GM12872 (cell line): ENCODE measurements at regions not wholly inside any gene's neighbourhood (a gene's known extent, or its start where the extent isn't known, plus 50 kb on each side); places are given as distances from the start of the nearest gene placed in this dataset.

Experiments used
- TF ChIP-seq, protein P1 (sequence below): IDR thresholded peaks from 3 replicates; pipeline ENCODE4 v1.5.1; 2011; ENCODE audit warnings: low read depth, mild to moderate bottlenecking, low read length, moderate library complexity; ENCODE audit not compliant: insufficient read depth

- TF ChIP-seq, protein P1, sequence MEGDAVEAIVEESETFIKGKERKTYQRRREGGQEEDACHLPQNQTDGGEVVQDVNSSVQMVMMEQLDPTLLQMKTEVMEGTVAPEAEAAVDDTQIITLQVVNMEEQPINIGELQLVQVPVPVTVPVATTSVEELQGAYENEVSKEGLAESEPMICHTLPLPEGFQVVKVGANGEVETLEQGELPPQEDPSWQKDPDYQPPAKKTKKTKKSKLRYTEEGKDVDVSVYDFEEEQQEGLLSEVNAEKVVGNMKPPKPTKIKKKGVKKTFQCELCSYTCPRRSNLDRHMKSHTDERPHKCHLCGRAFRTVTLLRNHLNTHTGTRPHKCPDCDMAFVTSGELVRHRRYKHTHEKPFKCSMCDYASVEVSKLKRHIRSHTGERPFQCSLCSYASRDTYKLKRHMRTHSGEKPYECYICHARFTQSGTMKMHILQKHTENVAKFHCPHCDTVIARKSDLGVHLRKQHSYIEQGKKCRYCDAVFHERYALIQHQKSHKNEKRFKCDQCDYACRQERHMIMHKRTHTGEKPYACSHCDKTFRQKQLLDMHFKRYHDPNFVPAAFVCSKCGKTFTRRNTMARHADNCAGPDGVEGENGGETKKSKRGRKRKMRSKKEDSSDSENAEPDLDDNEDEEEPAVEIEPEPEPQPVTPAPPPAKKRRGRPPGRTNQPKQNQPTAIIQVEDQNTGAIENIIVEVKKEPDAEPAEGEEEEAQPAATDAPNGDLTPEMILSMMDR = no peak
Measured at GRCh38 chr2:120631724-120632123, 103.9 kb upstream of the GLI2 start.

GRCh38 chr2:120632796-120633646 lies 102.6 kb upstream of the GLI2 start:
- TF ChIP-seq, protein P1 = no peak

DNA sequence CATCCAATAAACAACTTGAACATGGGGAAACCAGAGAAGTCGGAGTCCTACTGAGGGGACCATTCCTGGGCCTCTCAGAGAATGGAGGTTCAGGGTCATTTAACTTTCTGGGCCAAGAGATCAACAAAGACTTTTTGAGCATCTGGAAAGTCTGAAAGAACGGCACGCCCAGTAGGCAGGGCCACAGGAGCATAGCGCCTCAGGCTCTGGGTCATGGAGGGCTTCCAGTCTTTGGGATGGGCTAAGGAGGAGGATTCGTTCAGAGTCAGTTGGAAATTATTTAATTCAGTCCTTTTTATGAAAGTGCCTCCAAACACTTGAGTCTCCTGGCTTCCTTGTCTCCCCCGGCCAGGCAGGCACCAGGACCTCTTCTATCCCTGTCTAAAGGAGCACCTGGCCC lies 101.1 kb upstream of the GLI2 start:
- TF ChIP-seq, protein P1 = no peak

- TF ChIP-seq, protein P1 = no peak
Measured at GRCh38 chr2:120635146-120635545, 100.5 kb upstream of the GLI2 start.

- TF ChIP-seq, protein P1 = no peak
Measured at GRCh38 chr2:120637847-120638246, 97.8 kb upstream of the GLI2 start.

DNA sequence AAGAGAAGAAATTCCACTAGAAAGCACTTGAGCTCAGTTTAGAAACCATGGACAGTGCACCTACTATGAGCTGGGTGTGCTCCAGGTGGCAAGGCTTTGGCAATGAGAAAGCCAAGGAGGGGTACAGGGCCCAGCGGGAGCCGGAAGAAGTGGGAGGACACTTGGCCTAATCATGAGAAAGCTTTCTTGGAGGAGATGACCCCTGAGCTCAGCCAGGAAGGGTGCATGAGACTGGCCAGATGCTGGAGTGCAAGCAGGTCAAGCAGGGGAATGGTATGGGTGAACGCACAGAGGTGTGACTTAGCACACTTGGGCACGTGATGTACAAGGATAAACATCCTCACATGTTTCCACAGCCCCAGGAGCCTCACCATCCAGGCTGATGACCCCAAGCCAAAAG lies 97.2 kb upstream of the GLI2 start:
- TF ChIP-seq, protein P1 = no peak

- TF ChIP-seq, protein P1 = no peak
Measured at GRCh38 chr2:120641366-120641771, 94.3 kb upstream of the GLI2 start.
